ENCODE measurements at regions not wholly inside any gene's neighbourhood (a gene's known extent, or its start where the extent isn't known, plus 50 kb on each side); places are given as distances from the start of the nearest gene placed in this dataset.

- intact Hi-C loops (cut with micrococcal nuclease; ENCODE audit: unreplicated experiment): no loop called here
- Histone ChIP-seq H3K36me3 (ENCODE audit: low read depth) (no peaks in the 10 kb centered on the region), H3K79me2 (ENCODE audit: low read depth) (no peaks in the 10 kb centered on the region), H2AFZ (no peak overlapping the region), H3K4me2 (no peak overlapping the region), H3K27me3 (ENCODE audit: insufficient read depth, low read depth) (no peaks in the 10 kb centered on the region), H3K27ac (no peak overlapping the region), H3K4me3 (no peak overlapping the region), H3K4me1 (replicated peaks; ENCODE audit: insufficient read depth) (no peaks in the 10 kb centered on the region), H3K9me3 (ENCODE audit: insufficient read depth, low read depth) (no peaks in the 10 kb centered on the region), H3K9me2 (ENCODE audit: insufficient read depth) (no peaks in the 10 kb centered on the region), H4K20me1 (ENCODE audit: insufficient read depth) (no peaks in the 10 kb centered on the region), H3F3A (ENCODE audit: insufficient read depth, low read depth) (no peaks in the 10 kb centered on the region)
- BruUV-seq (replicated peaks): no TSS peak
- no peak for DNase-seq
- TF ChIP-seq EZH2 (IDR thresholded peaks at IDR 0.05; ENCODE audit: low read depth): no peak
- TF ChIP-seq CTCF (conservative IDR thresholded peaks at IDR 0.05): no peak
- POLR2A ChIA-PET (ENCODE audit: unreplicated experiment): interaction anchor here (0.6 kb wide), 2 partner anchors 41 to 73 kb away, joined by 3 to 9 read pairs; no protein-coding TSS in a partner anchor
- CTCF ChIA-PET: no interaction called here
These were observed 86.9 kb downstream of the KLF15 start for GRCh38 chr3:126270145-126270811.

GRCh38 chr3:126269354-126269753 lies 87.9 kb downstream of the KLF15 start:
- POLR2A ChIA-PET (ENCODE audit: unreplicated experiment): interaction anchor here (0.7 kb wide), 1 partner anchor 204 kb away, joined by 4 read pairs; no protein-coding TSS in a partner anchor
- Histone ChIP-seq H3K4me2 (no peak overlapping the region), H2AFZ (no peak overlapping the region), H3K79me2 (ENCODE audit: low read depth) (no peaks in the 10 kb centered on the region), H4K20me1 (ENCODE audit: insufficient read depth) (no peaks in the 10 kb centered on the region), H3K27me3 (ENCODE audit: insufficient read depth, low read depth) (no peaks in the 10 kb centered on the region), H3F3A (ENCODE audit: insufficient read depth, low read depth) (no peaks in the 10 kb centered on the region), H3K36me3 (ENCODE audit: low read depth) (no peaks in the 10 kb centered on the region), H3K27ac (no peak overlapping the region), H3K9me3 (ENCODE audit: insufficient read depth, low read depth) (no peaks in the 10 kb centered on the region), H3K4me3 (no peak overlapping the region), H3K9me2 (ENCODE audit: insufficient read depth) (no peaks in the 10 kb centered on the region), H3K4me1 (replicated peaks; ENCODE audit: insufficient read depth) (no peaks in the 10 kb centered on the region)
- CTCF ChIA-PET: no interaction called here
- no TSS peak for BruUV-seq (replicated peaks)
- intact Hi-C loops (cut with micrococcal nuclease; ENCODE audit: unreplicated experiment): loop anchor here (10.0 kb wide), 1 partner anchor 85 kb away; the partner anchor contains the start of gene KLF15
- DNase-seq: no peak
- no peak for TF ChIP-seq CTCF (conservative IDR thresholded peaks at IDR 0.05)
- TF ChIP-seq EZH2 (IDR thresholded peaks at IDR 0.05; ENCODE audit: low read depth): no peak

GRCh38 chr3:126268866-126269265 lies 88.3 kb downstream of the KLF15 start:
- Histone ChIP-seq H3K27me3 (ENCODE audit: insufficient read depth, low read depth) (no peaks in the 10 kb centered on the region; the same call in 1 of the 2 replicates), H3K4me1 (replicated peaks; ENCODE audit: insufficient read depth) (no peaks in the 10 kb centered on the region), H3K4me2 (no peak overlapping the region), H3F3A (ENCODE audit: insufficient read depth, low read depth) (no peaks in the 10 kb centered on the region), H3K79me2 (ENCODE audit: low read depth) (no peaks in the 10 kb centered on the region), H3K9me3 (ENCODE audit: insufficient read depth, low read depth) (no peaks in the 10 kb centered on the region), H3K9me2 (ENCODE audit: insufficient read depth) (no peaks in the 10 kb centered on the region), H3K36me3 (ENCODE audit: low read depth) (no peaks in the 10 kb centered on the region), H3K27ac (no peak overlapping the region), H3K4me3 (no peak overlapping the region), H2AFZ (no peak overlapping the region), H4K20me1 (ENCODE audit: insufficient read depth) (no peaks in the 10 kb centered on the region)
- DNase-seq: no peak
- TF ChIP-seq CTCF (conservative IDR thresholded peaks at IDR 0.05): no peak
- no peak for TF ChIP-seq EZH2 (IDR thresholded peaks at IDR 0.05; ENCODE audit: low read depth)
- CTCF ChIA-PET: no interaction called here
- BruUV-seq (replicated peaks): no TSS peak
- POLR2A ChIA-PET (ENCODE audit: unreplicated experiment): interaction anchor here (0.7 kb wide), 1 partner anchor 205 kb away, joined by 4 read pairs; no protein-coding TSS in a partner anchor
- intact Hi-C loops (cut with micrococcal nuclease; ENCODE audit: unreplicated experiment): loop anchor here (10.0 kb wide), 1 partner anchor 86 kb away; the partner anchor contains the start of gene KLF15

Measured in PC-9 (cell line).